ENCODE measurements at regions not wholly inside any gene's neighbourhood (a gene's known extent, or its start where the extent isn't known, plus 50 kb on each side); places are given as distances from the start of the nearest gene placed in this dataset.

GRCh38 chr17:15096511-15096910 is 168.6 kb downstream of the PMP22 start:
- DNase-seq (ENCODE audit: low spot score in 2 of 2): no peak
- Histone ChIP-seq H3K36me3 (no peaks in the 10 kb centered on the region), H3K27ac (no peak overlapping the region), H3K9me3 (no peaks in the 10 kb centered on the region), H3K4me3 (no peak overlapping the region), H3K27me3 (no peaks in the 10 kb centered on the region), H3K4me1 (no peaks in the 10 kb centered on the region)
- TF ChIP-seq CTCF (IDR thresholded peaks at IDR 0.05): no peak
- intact Hi-C loops (cut with DNase I): no loop called here

GRCh38 chr17:15095935-15096334 is 169.2 kb downstream of the PMP22 start:
- intact Hi-C loops (cut with DNase I): no loop called here
- Histone ChIP-seq H3K4me3 (no peak overlapping the region), H3K9me3 (no peaks in the 10 kb centered on the region), H3K27ac (no peak overlapping the region), H3K36me3 (no peaks in the 10 kb centered on the region), H3K4me1 (no peaks in the 10 kb centered on the region), H3K27me3 (no peaks in the 10 kb centered on the region)
- no peak for DNase-seq (ENCODE audit: low spot score in 2 of 2)
- TF ChIP-seq CTCF (IDR thresholded peaks at IDR 0.05): no peak

- Histone ChIP-seq H3K4me3 (no peak overlapping the region), H3K27me3 (no peaks in the 10 kb centered on the region), H3K9me3 (no peaks in the 10 kb centered on the region), H3K36me3 (no peaks in the 10 kb centered on the region), H3K27ac (no peak overlapping the region), H3K4me1 (no peaks in the 10 kb centered on the region)
- no peak for TF ChIP-seq CTCF (IDR thresholded peaks at IDR 0.05)
- DNase-seq (ENCODE audit: low spot score in 2 of 2): no peak
- intact Hi-C loops (cut with DNase I): no loop called here
Measured at GRCh38 chr17:15092762-15093161, 172.4 kb downstream of the PMP22 start.

- Histone ChIP-seq H3K27ac (no peak overlapping the region), H3K4me3 (no peak overlapping the region), H3K36me3 (no peaks in the 10 kb centered on the region), H3K27me3 (no peaks in the 10 kb centered on the region), H3K4me1 (no peaks in the 10 kb centered on the region), H3K9me3 (no peaks in the 10 kb centered on the region)
- intact Hi-C loops (cut with DNase I): no loop called here
- TF ChIP-seq CTCF (IDR thresholded peaks at IDR 0.05): no peak
- no peak for DNase-seq (ENCODE audit: low spot score in 2 of 2)
Measured at GRCh38 chr17:15092261-15092660, 172.9 kb downstream of the PMP22 start.

- H3K4me3 ChIP-seq: no peak overlapping the region
- no peaks in the 10 kb centered on the region for H3K27me3 ChIP-seq
- H3K4me1 ChIP-seq: no peaks in the 10 kb centered on the region
- no peaks in the 10 kb centered on the region for H3K9me3 ChIP-seq
- DNase-seq (ENCODE audit: low spot score in 2 of 2): no peak
- H3K36me3 ChIP-seq: no peaks in the 10 kb centered on the region
- intact Hi-C loops (cut with DNase I): no loop called here
- H3K27ac ChIP-seq: no peak overlapping the region
- no peak for TF ChIP-seq CTCF (IDR thresholded peaks at IDR 0.05)
Measured at GRCh38 chr17:15091825-15092224, 173.3 kb downstream of the PMP22 start.

- H3K27ac ChIP-seq: no peak overlapping the region
- H3K4me1 ChIP-seq: no peaks in the 10 kb centered on the region
- no peaks in the 10 kb centered on the region for H3K9me3 ChIP-seq
- TF ChIP-seq CTCF (IDR thresholded peaks at IDR 0.05): no peak
- no peaks in the 10 kb centered on the region for H3K27me3 ChIP-seq
- H3K36me3 ChIP-seq: no peaks in the 10 kb centered on the region
- intact Hi-C loops (cut with DNase I): no loop called here
- no peak for DNase-seq (ENCODE audit: low spot score in 2 of 2)
- no peak overlapping the region for H3K4me3 ChIP-seq
Measured at GRCh38 chr17:15090533-15090932, 174.6 kb downstream of the PMP22 start.

Data from ascending aorta (tissue), 2 donors.